H1 (cell line): ENCODE measurements at regions not wholly inside any gene's neighbourhood (a gene's known extent, or its start where the extent isn't known, plus 50 kb on each side); places are given as distances from the start of the nearest gene placed in this dataset.

ENCODE experiments used
- ASH2L ChIP-seq: fragments of 200-600, 300-600 bp; sonication (generic); IDR thresholded peaks from one replicate; pipeline ENCODE4 v1.7.1; 2017; ENCODE audit warnings: low read length
- BACH1 ChIP-seq: IDR thresholded peaks from 2 replicates; pipeline ENCODE4 v1.6.1; 2012; ENCODE audit warnings: low read length, improper control_type of control experiment
- EGR1 ChIP-seq: IDR thresholded peaks from 2 replicates; pipeline ENCODE4 v1.6.1; 2011; ENCODE audit warnings: low read depth, low read length, borderline replicate concordance
- RNF2 ChIP-seq: fragments of 200-900, 300-1000 bp; sonication (generic); IDR thresholded peaks from 2 replicates; pipeline ENCODE4 v1.7.1; 2016; ENCODE audit warnings: borderline replicate concordance, low read depth, mild to moderate bottlenecking, antibody characterized with exemption, low read length; ENCODE audit not compliant: poor library complexity, severe bottlenecking; ENCODE audit errors: missing control alignments

- TF ChIP-seq RNF2: no peak
- TF ChIP-seq ASH2L: no peak
- no peak for TF ChIP-seq BACH1
- no peak for TF ChIP-seq EGR1
Measured at GRCh38 chr9:23321049-23321448, 505.0 kb downstream of the ELAVL2 start (continued).
